Psoas muscle (tissue), 7 donors: ENCODE measurements at regions not wholly inside any gene's neighbourhood (a gene's known extent, or its start where the extent isn't known, plus 50 kb on each side); places are given as distances from the start of the nearest gene placed in this dataset.

ENCODE experiments used
- ATAC-seq, 4 donors: fragments of 200-7000 bp; cut with Tn5 transposase; one replicate each; pipeline ENCODE4 v1.9.1; 2020; ENCODE audit warnings: moderate library complexity in 3 of 4, mild to moderate bottlenecking in 2 of 4
- DNase-seq, 2 donors: peaks; one replicate each; pipeline ENCODE4 v3.0.0-alpha.2; 2020
- H3K27ac ChIP-seq: fragments of 200-600 bp; one replicate; pipeline ENCODE4 v1.8.0; 2022
- H3K27me3 ChIP-seq, 3 donors: fragments of 200-600 bp in 1 of 3; one replicate each; pipeline versions ENCODE4 v1.6.1 to v1.8.0; 2013 to 2022; ENCODE audit warnings: low read length in 2 of 3, mild to moderate bottlenecking in 2 of 3, moderate library complexity in 1 of 3; ENCODE audit not compliant: insufficient read depth in 3 of 3
- H3K36me3 ChIP-seq, 2 donors: fragments of 200-600 bp in 1 of 2; one replicate each; pipeline versions ENCODE4 v1.6.1 to v1.8.0; 2013 to 2022; ENCODE audit warnings: low read depth in 1 of 2, mild to moderate bottlenecking in 1 of 2, moderate library complexity in 1 of 2; ENCODE audit not compliant: insufficient read depth in 1 of 2
- H3K4me1 ChIP-seq: fragments of 200-600 bp; one replicate; pipeline ENCODE4 v1.8.0; 2022
- H3K4me3 ChIP-seq: fragments of 200-600 bp; one replicate; pipeline ENCODE4 v1.8.0; 2022; ENCODE audit warnings: mild to moderate bottlenecking
- H3K9me3 ChIP-seq: fragments of 200-600 bp; one replicate; pipeline ENCODE4 v1.8.0; 2022
- CTCF ChIP-seq: fragments of 200-600 bp; IDR thresholded peaks from one replicate; pipeline ENCODE4 v1.8.0; 2022; ENCODE audit warnings: antibody characterized with exemption
- WGBS, 3 donors: extraction: QIAGEN DNeasy Blood & Tissue Kit; methylation state at CpG; one replicate each; pipeline versions ENCODE4 v1.1.6 to v1.1.7; 2013; 5-methylcytosine and 5-hydroxymethylcytosine counted together
- intact Hi-C, 2 donors: fragments of 100-400 bp; cut with DNase I; formaldehyde crosslinking; loops; one replicate each; pipeline versions ENCODE4 v1.11.0 to v1.14.2; 2022
- donor health status: healthy with polysubstance abuse.
- donor health status: DM: no; HTN: no; CAD: no; lungs with moderate emphysema.
- donor health status: Bipolar disorder and iron deficiency.
- donor health status: healthy.
- donor health status: DM: yes; HTN: yes; CAD: no.
- donor health status: DM: no; HTN: no; CAD: no.
- donor health status: DM: yes; HTN: yes; CAD: no.

GRCh38 chr2:15686643-15687042 lies 95.0 kb downstream of the DDX1 start:
- DNase-seq = no peak
- Histone ChIP-seq H3K36me3 (no peaks in the 10 kb centered on the region), H3K4me1 (no peaks in the 10 kb centered on the region), H3K4me3 (no peak overlapping the region), H3K9me3 (no peaks in the 10 kb centered on the region), H3K27ac (no peak overlapping the region), H3K27me3 (no peaks in the 10 kb centered on the region)
- no peak for ATAC-seq
- WGBS, 3 donors = 89 to 93% (median 93%) methylated on average over 2 of the region's 2 CpGs
- TF ChIP-seq CTCF = no peak
- intact Hi-C loops = no loop called here

GRCh38 chr2:15687243-15687642 lies 95.6 kb downstream of the DDX1 start:
- H3K9me3 ChIP-seq = no peaks in the 10 kb centered on the region
- no peaks in the 10 kb centered on the region for H3K4me1 ChIP-seq
- H3K4me3 ChIP-seq = no peak overlapping the region
- no peak for DNase-seq
- no peak for ATAC-seq
- TF ChIP-seq CTCF = no peak
- 59 to 76% (median 73%) methylated on average over 1 of the region's 1 CpG for WGBS, 3 donors
- no peaks in the 10 kb centered on the region for H3K27me3 ChIP-seq
- intact Hi-C loops = no loop called here
- H3K36me3 ChIP-seq = no peaks in the 10 kb centered on the region
- no peak overlapping the region for H3K27ac ChIP-seq

GRCh38 chr2:15687720-15688119 lies 96.1 kb downstream of the DDX1 start:
- intact Hi-C loops = no loop called here
- Histone ChIP-seq H3K9me3 (no peaks in the 10 kb centered on the region), H3K4me1 (no peaks in the 10 kb centered on the region), H3K27ac (no peak overlapping the region), H3K36me3 (no peaks in the 10 kb centered on the region), H3K27me3 (peaks cover 0 to 2% (median 0%) of the 10 kb centered on the region in 3 donors), H3K4me3 (no peak overlapping the region)
- no peak for TF ChIP-seq CTCF
- DNase-seq (no peak), ATAC-seq (no peak)
- whole genome bisulfite sequencing, 3 donors = 85 to 94% (median 92%) methylated on average over 6 of the region's 6 CpGs

GRCh38 chr2:15688924-15689568 lies 97.4 kb downstream of the DDX1 start:
- ATAC-seq (no peak), DNase-seq (no peak)
- no peaks in the 10 kb centered on the region for H3K4me1 ChIP-seq
- H3K27ac ChIP-seq = no peak overlapping the region
- no peaks in the 10 kb centered on the region for H3K9me3 ChIP-seq
- peaks cover 0 to 2% (median 0%) of the 10 kb centered on the region in 3 donors for H3K27me3 ChIP-seq
- intact Hi-C loops = no loop called here
- H3K36me3 ChIP-seq = no peaks in the 10 kb centered on the region
- H3K4me3 ChIP-seq = no peak overlapping the region
- 55 to 68% (median 65%) methylated on average over 8 of the region's 8 CpGs for WGBS, 3 donors
- no peak for TF ChIP-seq CTCF

- no peaks in the 10 kb centered on the region for H3K9me3 ChIP-seq
- no peak overlapping the region for H3K4me3 ChIP-seq
- ATAC-seq (no peak), DNase-seq (no peak)
- peaks cover 0 to 2% (median 0%) of the 10 kb centered on the region in 3 donors for H3K27me3 ChIP-seq
- no peak for TF ChIP-seq CTCF
- no peak overlapping the region for H3K27ac ChIP-seq
- 86 to 88% (median 86%) methylated on average over 10 of the region's 10 CpGs for WGBS, 3 donors
- no peaks in the 10 kb centered on the region for H3K36me3 ChIP-seq
- intact Hi-C loops = no loop called here
- H3K4me1 ChIP-seq = no peaks in the 10 kb centered on the region
Measured at GRCh38 chr2:15689654-15690053, 98.0 kb downstream of the DDX1 start.
